COR-L47 (cell line): ENCODE measurements at regions not wholly inside any gene's neighbourhood (a gene's known extent, or its start where the extent isn't known, plus 50 kb on each side); places are given as distances from the start of the nearest gene placed in this dataset.
"Not testable (repeated sequence)": the region's sequence is repeated elsewhere in the genome, so short reads cannot be mapped to it uniquely, and the experiment has no call there.

Experiments
- DNase-seq: peaks from one replicate; lab custom pipeline; 2025; lab: John Stamatoyannopoulos, UW

- DNase-seq: no peak
These were observed 857.1 kb upstream of the GBE1 start for GRCh38 chr3:82618594-82618993.

DNA sequence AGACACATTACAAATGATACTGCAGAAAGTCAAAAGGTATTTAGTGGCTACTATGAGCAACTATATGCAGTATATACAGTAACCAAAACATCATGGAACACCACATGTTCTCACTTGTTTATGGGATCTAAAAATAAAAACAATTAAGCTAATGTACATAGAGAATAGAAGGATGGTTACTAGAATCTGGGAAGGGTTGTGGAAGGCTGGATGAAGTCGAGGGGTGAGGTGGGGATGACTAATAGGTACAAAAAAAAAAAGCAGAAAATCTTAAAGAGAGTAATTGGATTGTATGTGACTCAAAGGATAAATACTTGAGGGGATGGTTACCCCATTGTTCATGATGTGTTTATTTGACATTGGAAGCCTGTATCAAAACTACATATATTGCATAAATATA is 848.8 kb upstream of the GBE1 start:
- DNase-seq: no peak

GRCh38 chr3:82607391-82607790 is 845.9 kb upstream of the GBE1 start:
- DNase-seq: no peak

- DNase-seq: peak; percentile 21
These were observed 835.4 kb upstream of the GBE1 start for GRCh38 chr3:82596805-82597204.

DNA sequence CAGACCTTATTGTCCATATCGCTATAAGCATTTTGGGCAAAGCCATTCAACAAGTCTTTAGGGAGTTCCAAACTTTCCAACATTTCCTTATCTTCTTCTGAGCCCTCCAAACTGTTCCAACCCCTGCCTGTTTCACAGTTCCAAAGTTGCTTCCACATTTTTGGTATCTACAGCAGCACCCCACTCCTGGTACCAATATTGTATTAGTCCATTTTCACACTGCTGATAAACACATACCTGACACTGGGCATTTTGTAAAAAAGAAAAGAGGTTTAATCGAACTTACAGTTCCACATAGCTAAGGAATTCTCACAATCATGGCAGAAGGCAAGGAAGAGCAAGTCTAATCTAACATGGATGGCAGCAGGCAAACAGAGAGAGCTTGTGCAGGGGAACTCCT is 834.1 kb upstream of the GBE1 start:
- DNase-seq: no peak

GRCh38 chr3:82587174-82587573 is 825.7 kb upstream of the GBE1 start:
- DNase-seq: no peak

DNA sequence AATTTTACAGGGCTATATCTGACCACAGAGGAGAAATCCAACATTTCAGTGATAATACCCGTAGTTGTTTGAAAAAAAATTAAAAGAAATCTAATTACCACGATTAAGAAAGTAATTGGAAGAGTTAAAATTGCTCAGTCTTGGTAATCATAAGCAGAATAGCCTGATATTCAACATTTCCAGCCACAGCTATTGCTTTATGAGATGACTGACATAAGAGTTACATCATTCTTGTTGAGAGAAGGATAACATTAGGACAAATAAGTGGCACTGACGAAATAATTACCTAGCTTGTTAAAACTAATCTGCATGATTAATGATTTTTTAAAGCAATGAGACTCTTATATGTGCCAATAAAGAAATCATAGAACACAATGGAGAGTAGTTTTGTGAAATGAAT is 825.0 kb upstream of the GBE1 start:
- no peak for DNase-seq

GRCh38 chr3:82586002-82586401 is 824.6 kb upstream of the GBE1 start:
- not testable (repeated sequence) for DNase-seq

DNA sequence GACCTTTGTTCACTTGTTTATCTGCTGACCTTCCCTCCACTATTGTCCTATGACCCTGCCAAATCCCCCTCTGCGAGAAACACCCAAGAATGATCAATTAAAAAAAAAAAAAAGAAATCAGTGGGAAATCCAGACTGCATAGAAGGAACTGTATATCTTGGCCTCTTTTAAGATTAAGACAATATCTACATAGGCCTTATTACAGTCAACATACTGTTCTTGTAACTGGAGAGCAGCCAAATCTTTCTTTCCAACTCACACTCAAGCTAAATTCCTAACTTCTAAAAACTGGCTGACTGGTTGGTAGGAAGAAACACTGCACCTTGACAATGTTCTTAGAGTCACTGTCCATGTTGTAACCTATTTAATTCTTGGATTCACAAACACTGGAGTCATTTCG is 824.1 kb upstream of the GBE1 start:
- not testable (repeated sequence) for DNase-seq

DNA sequence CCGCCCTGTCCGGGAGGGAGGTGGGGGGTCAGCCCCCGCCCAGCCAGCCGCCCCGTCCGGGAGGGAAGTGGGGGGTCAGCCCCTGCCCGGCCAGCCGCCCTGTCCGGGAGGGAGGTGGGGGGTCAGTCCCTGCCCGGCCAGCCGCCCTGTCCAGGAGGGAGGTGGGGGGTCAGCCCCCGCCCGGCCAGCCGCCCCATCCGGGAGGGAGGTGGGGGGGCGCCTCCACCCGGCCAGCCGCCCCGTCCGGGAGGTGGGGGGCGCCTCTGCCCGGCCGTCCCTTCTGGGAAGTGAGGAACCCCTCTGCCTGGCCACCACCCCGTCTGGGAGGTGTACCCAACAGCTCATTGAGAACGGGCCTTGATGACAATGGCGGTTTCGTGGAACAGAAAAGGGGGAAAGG is 823.4 kb upstream of the GBE1 start:
- not testable (repeated sequence) for DNase-seq

- DNase-seq: not testable (repeated sequence)
These were observed 823.0 kb upstream of the GBE1 start for GRCh38 chr3:82584415-82584814.

GRCh38 chr3:82581350-82581749 is 819.9 kb upstream of the GBE1 start:
- DNase-seq: no peak

DNA sequence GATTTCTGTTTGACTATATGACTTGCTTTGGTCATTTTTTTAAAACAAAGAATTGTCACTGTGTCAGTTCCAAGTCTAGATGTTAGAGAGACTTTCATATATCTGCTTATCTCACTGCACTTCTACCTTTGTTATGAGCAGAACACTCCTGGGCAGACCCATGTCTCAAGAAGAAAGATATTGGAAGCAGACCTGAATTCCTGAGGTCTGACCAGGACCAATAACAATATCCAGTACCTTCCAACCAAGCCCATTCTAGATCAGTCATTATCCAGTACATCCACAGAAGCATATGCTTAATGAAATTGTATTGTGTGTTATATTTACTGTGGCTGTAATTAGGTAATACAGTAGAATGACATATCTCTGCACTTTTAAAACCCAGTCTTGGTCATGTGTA is 811.3 kb upstream of the GBE1 start:
- no peak for DNase-seq

GRCh38 chr3:82568776-82569338 is 807.4 kb upstream of the GBE1 start:
- no peak for DNase-seq

- DNase-seq: no peak
These were observed 805.7 kb upstream of the GBE1 start for GRCh38 chr3:82567029-82567600.

- no peak for DNase-seq
These were observed 801.5 kb upstream of the GBE1 start for GRCh38 chr3:82562896-82563295.

- DNase-seq: no peak
These were observed 800.3 kb upstream of the GBE1 start for GRCh38 chr3:82561784-82562183.

GRCh38 chr3:82558081-82558480 is 796.6 kb upstream of the GBE1 start:
- DNase-seq: no peak

GRCh38 chr3:82556113-82556512 is 794.7 kb upstream of the GBE1 start:
- no peak for DNase-seq

GRCh38 chr3:82542556-82542955 is 781.1 kb upstream of the GBE1 start:
- DNase-seq: not testable (repeated sequence)

DNA sequence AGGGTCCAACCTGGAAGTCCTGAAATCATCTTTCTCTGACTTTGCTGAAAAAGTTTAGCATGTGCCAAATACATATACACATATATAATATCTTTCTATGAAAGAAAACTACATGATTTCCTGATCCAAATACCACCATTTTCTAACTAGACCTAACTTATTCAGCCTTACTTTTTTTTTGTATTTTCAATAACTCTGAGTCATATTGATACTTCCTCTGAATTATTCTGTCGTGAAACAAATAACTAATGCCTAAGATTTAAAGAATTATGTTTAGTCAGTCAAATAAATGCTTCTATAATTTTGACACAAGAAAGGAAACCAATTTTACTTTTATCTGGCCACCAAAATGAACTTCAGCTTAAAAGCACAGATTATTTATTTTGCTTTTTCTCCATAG is 760.2 kb upstream of the GBE1 start:
- no peak for DNase-seq

- no peak for DNase-seq
These were observed 759.4 kb upstream of the GBE1 start for GRCh38 chr3:82520846-82521245.

GRCh38 chr3:82509951-82510603 is 748.6 kb upstream of the GBE1 start:
- DNase-seq: no peak
